GM12878 (cell line): ENCODE measurements at regions not wholly inside any gene's neighbourhood (a gene's known extent, or its start where the extent isn't known, plus 50 kb on each side); places are given as distances from the start of the nearest gene placed in this dataset.

Experiments
- ATAC-seq: fragments of 200-7000 bp; cut with Tn5 transposase; 3 replicates; pipeline ENCODE4 v1.9.1; 2020; ENCODE audit warnings: mild to moderate bottlenecking, moderate library complexity
- BruUV-seq: library from RNA; stranded (reverse); fragments of 400-500 nt; replicated peaks from 2 replicates; lab custom pipeline; 2021; lab: Mats Ljungman, UMichigan
- CTCF ChIA-PET: fragments of 300-600 bp; sonication (Branson Sonifier 250); formaldehyde crosslinking; extraction: SDS; loops from one replicate; lab custom pipeline; 2021; ENCODE audit warnings: inconsistent platforms; lab: Yijun Ruan, JAX
- POLR2A ChIA-PET: fragments of 350-600 bp; formaldehyde crosslinking; extraction: SDS; loops from one replicate; lab custom pipeline; 2021; ENCODE audit warnings: inconsistent platforms; lab: Charles Lee
- RAD21 ChIA-PET: fragments of 300-600 bp; sonication (Branson Sonifier 250); formaldehyde crosslinking; loops from one replicate; lab custom pipeline; 2023; ENCODE audit warnings: antibody characterized with exemption; ENCODE audit not compliant: unreplicated experiment; lab: Charles Lee
- SMC1A ChIA-PET: fragments of 300-600 bp; sonication (Branson Sonifier 250); formaldehyde crosslinking; loops from one replicate; lab custom pipeline; 2023; ENCODE audit not compliant: unreplicated experiment, uncharacterized antibody; lab: Charles Lee
- DNase-seq: peaks from one replicate; pipeline ENCODE4 v3.0.0-alpha.2; 2011; ENCODE audit warnings: low read depth, low spot score
- FAIRE-seq: peaks from 3 replicates; lab custom pipeline; 2011; peaks lifted over from hg19 to GRCh38; lab: Jason Lieb, UNC
- H2AFZ ChIP-seq: 2 replicates; pipeline ENCODE4 v1.6.0; 2011; ENCODE audit warnings: low read depth, low read length, control low read depth; ENCODE audit not compliant: control insufficient read depth
- H3K27ac ChIP-seq: 2 replicates; pipeline ENCODE4 v1.5.1; 2011; ENCODE audit warnings: control low read depth; ENCODE audit not compliant: control insufficient read depth, insufficient read depth
- H3K27me3 ChIP-seq, 2 experiments: replicated peaks in 1 of 2; 2 replicates each; pipeline versions ENCODE4 v1.6.0 to v1.6.1; 2011; ENCODE audit warnings: low read length in 1 of 2; ENCODE audit not compliant: control insufficient read depth in 2 of 2, insufficient read depth in 2 of 2
- H3K36me3 ChIP-seq, 2 experiments: 2 replicates each; pipeline ENCODE4 v1.5.1; 2011; ENCODE audit warnings: low read length in 1 of 2; ENCODE audit not compliant: control insufficient read depth in 2 of 2, insufficient read depth in 2 of 2
- H3K4me1 ChIP-seq: 2 replicates; pipeline ENCODE4 v1.6.1; 2011; ENCODE audit warnings: mild to moderate bottlenecking, low read length, moderate library complexity, mixed read lengths; ENCODE audit not compliant: control insufficient read depth, insufficient read depth
- H3K4me2 ChIP-seq: 2 replicates; pipeline ENCODE4 v1.6.0; 2011; ENCODE audit warnings: control low read depth; ENCODE audit not compliant: control insufficient read depth, insufficient read depth
- H3K4me3 ChIP-seq: fragments of 200-600 bp; sonication (generic); 2 replicates; pipeline ENCODE4 v1.5.1; 2016
- H3K79me2 ChIP-seq: 2 replicates; pipeline ENCODE4 v1.6.0; 2011; ENCODE audit warnings: low read length; ENCODE audit not compliant: control insufficient read depth, insufficient read depth
- H3K9ac ChIP-seq: 2 replicates; pipeline ENCODE4 v1.8.0; 2011; ENCODE audit warnings: low read length, control low read depth, mixed read lengths; ENCODE audit not compliant: control insufficient read depth, insufficient read depth
- H3K9me3 ChIP-seq: replicated peaks from 3 replicates; pipeline ENCODE4 v1.5.1; 2011; ENCODE audit warnings: mild to moderate bottlenecking, low read length; ENCODE audit not compliant: control insufficient read depth, insufficient read depth
- H4K20me1 ChIP-seq: 2 replicates; pipeline ENCODE4 v1.6.0; 2011; ENCODE audit not compliant: control insufficient read depth, insufficient read depth
- KDM1A ChIP-seq: fragments of 200-600 bp; sonication (generic); IDR thresholded peaks from 2 replicates; pipeline ENCODE4 v1.6.1; 2016; ENCODE audit warnings: borderline replicate concordance
- MYC ChIP-seq: IDR thresholded peaks from 2 replicates; pipeline ENCODE4 v1.6.1; 2011; ENCODE audit warnings: mild to moderate bottlenecking, low read length, moderate library complexity, inconsistent platforms; ENCODE audit not compliant: insufficient read depth, insufficient replicate concordance, insufficient read length, severe bottlenecking
- NFYB ChIP-seq: IDR thresholded peaks from 2 replicates; pipeline ENCODE4 v1.6.1; 2011; ENCODE audit warnings: low read depth, mild to moderate bottlenecking, low read length, improper control_type of control experiment, moderate library complexity; ENCODE audit not compliant: insufficient read depth
- RB1 ChIP-seq: fragments of 450-650 bp; formaldehyde crosslinking; IDR thresholded peaks from 2 replicates; pipeline ENCODE4 v1.6.1; 2017; ENCODE audit warnings: mild to moderate bottlenecking, borderline replicate concordance
- RELA ChIP-seq: fragments of 450-650 bp; IDR thresholded peaks from 2 replicates; pipeline ENCODE4 v1.8.0; 2014; ENCODE audit warnings: borderline replicate concordance; ENCODE audit not compliant: partially characterized antibody
- SRF ChIP-seq, 2 experiments: IDR thresholded peaks; 2 replicates each; pipeline ENCODE4 v1.6.1; 2011; ENCODE audit warnings: low read depth in 2 of 2, low read length in 2 of 2, mild to moderate bottlenecking in 1 of 2, moderate library complexity in 1 of 2
- STAT1 ChIP-seq: fragments of 450-650 bp; conservative IDR thresholded peaks from 2 replicates; pipeline ENCODE4 v1.6.1; 2014; ENCODE audit warnings: antibody characterized with exemption, mild to moderate bottlenecking
- ZBED1 ChIP-seq: IDR thresholded peaks from 2 replicates; pipeline ENCODE4 v1.6.1; 2016; ENCODE audit warnings: borderline replicate concordance
- WGBS: methylation state at CpG from one replicate; pipeline ENCODE4 v1.1.6; 2016; ENCODE audit warnings: low lambda C conversion rate; ENCODE audit not compliant: insufficient replicate concordance, insufficient coverage; ENCODE audit errors: missing lambda C conversion rate; 5-methylcytosine and 5-hydroxymethylcytosine counted together
- in situ Hi-C: fragments of 300-500 bp; cut with MboI; formaldehyde crosslinking; loops from 9 replicates; pipeline ENCODE4 v1.14.3; 2018; ENCODE audit warnings: mixed read lengths
- intact Hi-C: fragments of 100-400 bp; cut with micrococcal nuclease; formaldehyde crosslinking; loops from one replicate; pipeline ENCODE4 v1.14.2; 2022; ENCODE audit not compliant: unreplicated experiment
- TF ChIP-seq, protein P1 (sequence below): fragments of 450-650 bp; formaldehyde crosslinking; IDR thresholded peaks from 2 replicates; pipeline ENCODE4 v1.4.0; 2020; ENCODE audit warnings: mild to moderate bottlenecking, moderate library complexity
- TF ChIP-seq, protein P2 (sequence below): fragments of 450-650 bp; IDR thresholded peaks from 2 replicates; pipeline ENCODE4 v1.6.1; 2016; ENCODE audit warnings: mild to moderate bottlenecking, moderate library complexity, borderline replicate concordance

DNA sequence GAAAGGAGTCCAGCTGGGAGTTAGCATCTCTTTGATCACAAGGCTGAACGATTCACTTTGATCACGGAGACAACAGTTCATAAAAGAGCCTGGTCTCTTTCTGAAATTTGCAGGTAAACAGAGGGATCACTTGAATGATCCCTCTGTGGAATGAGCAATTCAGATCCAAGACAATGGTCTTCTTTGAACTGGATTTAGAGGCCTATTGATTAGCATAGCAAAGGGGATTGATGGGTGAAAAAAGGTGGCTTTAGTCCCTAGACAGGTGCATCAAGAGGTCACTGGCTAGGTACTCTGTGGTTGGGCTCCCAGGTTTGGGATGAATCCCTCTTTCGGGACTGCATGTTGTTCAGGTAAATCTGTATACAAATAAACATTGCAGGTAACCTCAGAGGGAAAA, 223.8 kb upstream of the TAPT1 start:
- intact Hi-C loops (no loop called here), in situ Hi-C loops (loop anchor here (5.0 kb wide), 1 partner anchor 163 kb away; no protein-coding TSS in a partner anchor)
- no peak for TF ChIP-seq ZBED1
- H3K9ac ChIP-seq = no peak overlapping the region
- no peak overlapping the region for H3K4me2 ChIP-seq
- SMC1A ChIA-PET = no interaction called here
- no peaks in the 10 kb centered on the region for H3K9me3 ChIP-seq
- FAIRE-seq (no peak), ATAC-seq (no peak), DNase-seq (no peak)
- 0% methylated on average over 3 of the region's 3 CpGs for WGBS
- no peaks in the 10 kb centered on the region for H4K20me1 ChIP-seq
- no peaks in the 10 kb centered on the region for H3K4me1 ChIP-seq
- H3K36me3 ChIP-seq = no peaks in the 10 kb centered on the region
- POLR2A ChIA-PET = no interaction called here
- H2AFZ ChIP-seq = no peak overlapping the region
- CTCF ChIA-PET = no interaction called here
- RAD21 ChIA-PET = no interaction called here
- no peaks in the 10 kb centered on the region for H3K79me2 ChIP-seq
- H3K4me3 ChIP-seq = no peak overlapping the region
- no peak overlapping the region for H3K27ac ChIP-seq
- no TSS peak for BruUV-seq
- H3K27me3 ChIP-seq = no peaks in the 10 kb centered on the region

DNA sequence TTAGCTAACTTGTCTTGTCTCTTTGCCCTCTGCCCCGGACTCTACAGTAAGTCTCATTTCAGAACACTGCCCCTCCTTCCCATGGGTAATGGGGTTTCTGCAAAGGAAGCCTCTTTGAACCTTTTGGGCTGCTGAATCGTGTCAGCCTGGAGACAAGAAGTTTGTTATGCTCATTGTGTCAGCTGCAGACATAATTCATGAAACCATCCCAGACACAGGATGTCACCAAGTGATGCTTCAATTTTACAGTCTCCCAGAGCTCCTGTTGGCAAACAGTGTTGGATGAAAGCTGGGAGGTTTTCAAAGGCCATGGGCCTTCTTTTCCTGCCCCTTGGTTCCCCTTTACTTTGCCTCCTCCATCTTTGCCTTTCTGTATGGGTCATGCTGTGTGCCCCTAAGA, 223.1 kb upstream of the TAPT1 start:
- ChIA-PET RAD21 (no interaction called here), CTCF (no interaction called here), SMC1A (no interaction called here), POLR2A (no interaction called here)
- 0% methylated on average over 2 of the region's 2 CpGs for whole genome bisulfite sequencing
- Histone ChIP-seq H2AFZ (no peak overlapping the region), H3K36me3 (no peaks in the 10 kb centered on the region), H3K9me3 (no peaks in the 10 kb centered on the region), H4K20me1 (no peaks in the 10 kb centered on the region), H3K27ac (no peak overlapping the region), H3K9ac (no peak overlapping the region), H3K79me2 (no peaks in the 10 kb centered on the region), H3K27me3 (no peaks in the 10 kb centered on the region), H3K4me2 (no peak overlapping the region), H3K4me3 (no peak overlapping the region), H3K4me1 (no peaks in the 10 kb centered on the region)
- ATAC-seq (no peak), FAIRE-seq (no peak), DNase-seq (no peak)
- no TSS peak for BruUV-seq
- intact Hi-C loops (no loop called here), in situ Hi-C loops (loop anchor here (10.0 kb wide), 1 partner anchor 415 kb away; no protein-coding TSS in a partner anchor)
- TF ChIP-seq SRF (IDR thresholded peaks at IDR 0.05; ENCODE audit: low read depth in 2 of 2, low read length in 2 of 2) (no peak), KDM1A (no peak), STAT1 (no peak), RELA (no peak), NFYB (no peak), RB1 (no peak), MYC (no peak)
- TF ChIP-seq, protein P1, sequence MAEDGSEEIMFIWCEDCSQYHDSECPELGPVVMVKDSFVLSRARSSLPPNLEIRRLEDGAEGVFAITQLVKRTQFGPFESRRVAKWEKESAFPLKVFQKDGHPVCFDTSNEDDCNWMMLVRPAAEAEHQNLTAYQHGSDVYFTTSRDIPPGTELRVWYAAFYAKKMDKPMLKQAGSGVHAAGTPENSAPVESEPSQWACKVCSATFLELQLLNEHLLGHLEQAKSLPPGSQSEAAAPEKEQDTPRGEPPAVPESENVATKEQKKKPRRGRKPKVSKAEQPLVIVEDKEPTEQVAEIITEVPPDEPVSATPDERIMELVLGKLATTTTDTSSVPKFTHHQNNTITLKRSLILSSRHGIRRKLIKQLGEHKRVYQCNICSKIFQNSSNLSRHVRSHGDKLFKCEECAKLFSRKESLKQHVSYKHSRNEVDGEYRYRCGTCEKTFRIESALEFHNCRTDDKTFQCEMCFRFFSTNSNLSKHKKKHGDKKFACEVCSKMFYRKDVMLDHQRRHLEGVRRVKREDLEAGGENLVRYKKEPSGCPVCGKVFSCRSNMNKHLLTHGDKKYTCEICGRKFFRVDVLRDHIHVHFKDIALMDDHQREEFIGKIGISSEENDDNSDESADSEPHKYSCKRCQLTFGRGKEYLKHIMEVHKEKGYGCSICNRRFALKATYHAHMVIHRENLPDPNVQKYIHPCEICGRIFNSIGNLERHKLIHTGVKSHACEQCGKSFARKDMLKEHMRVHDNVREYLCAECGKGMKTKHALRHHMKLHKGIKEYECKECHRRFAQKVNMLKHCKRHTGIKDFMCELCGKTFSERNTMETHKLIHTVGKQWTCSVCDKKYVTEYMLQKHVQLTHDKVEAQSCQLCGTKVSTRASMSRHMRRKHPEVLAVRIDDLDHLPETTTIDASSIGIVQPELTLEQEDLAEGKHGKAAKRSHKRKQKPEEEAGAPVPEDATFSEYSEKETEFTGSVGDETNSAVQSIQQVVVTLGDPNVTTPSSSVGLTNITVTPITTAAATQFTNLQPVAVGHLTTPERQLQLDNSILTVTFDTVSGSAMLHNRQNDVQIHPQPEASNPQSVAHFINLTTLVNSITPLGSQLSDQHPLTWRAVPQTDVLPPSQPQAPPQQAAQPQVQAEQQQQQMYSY (CRISPR knock-in tag) = no peak
- TF ChIP-seq, protein P2, sequence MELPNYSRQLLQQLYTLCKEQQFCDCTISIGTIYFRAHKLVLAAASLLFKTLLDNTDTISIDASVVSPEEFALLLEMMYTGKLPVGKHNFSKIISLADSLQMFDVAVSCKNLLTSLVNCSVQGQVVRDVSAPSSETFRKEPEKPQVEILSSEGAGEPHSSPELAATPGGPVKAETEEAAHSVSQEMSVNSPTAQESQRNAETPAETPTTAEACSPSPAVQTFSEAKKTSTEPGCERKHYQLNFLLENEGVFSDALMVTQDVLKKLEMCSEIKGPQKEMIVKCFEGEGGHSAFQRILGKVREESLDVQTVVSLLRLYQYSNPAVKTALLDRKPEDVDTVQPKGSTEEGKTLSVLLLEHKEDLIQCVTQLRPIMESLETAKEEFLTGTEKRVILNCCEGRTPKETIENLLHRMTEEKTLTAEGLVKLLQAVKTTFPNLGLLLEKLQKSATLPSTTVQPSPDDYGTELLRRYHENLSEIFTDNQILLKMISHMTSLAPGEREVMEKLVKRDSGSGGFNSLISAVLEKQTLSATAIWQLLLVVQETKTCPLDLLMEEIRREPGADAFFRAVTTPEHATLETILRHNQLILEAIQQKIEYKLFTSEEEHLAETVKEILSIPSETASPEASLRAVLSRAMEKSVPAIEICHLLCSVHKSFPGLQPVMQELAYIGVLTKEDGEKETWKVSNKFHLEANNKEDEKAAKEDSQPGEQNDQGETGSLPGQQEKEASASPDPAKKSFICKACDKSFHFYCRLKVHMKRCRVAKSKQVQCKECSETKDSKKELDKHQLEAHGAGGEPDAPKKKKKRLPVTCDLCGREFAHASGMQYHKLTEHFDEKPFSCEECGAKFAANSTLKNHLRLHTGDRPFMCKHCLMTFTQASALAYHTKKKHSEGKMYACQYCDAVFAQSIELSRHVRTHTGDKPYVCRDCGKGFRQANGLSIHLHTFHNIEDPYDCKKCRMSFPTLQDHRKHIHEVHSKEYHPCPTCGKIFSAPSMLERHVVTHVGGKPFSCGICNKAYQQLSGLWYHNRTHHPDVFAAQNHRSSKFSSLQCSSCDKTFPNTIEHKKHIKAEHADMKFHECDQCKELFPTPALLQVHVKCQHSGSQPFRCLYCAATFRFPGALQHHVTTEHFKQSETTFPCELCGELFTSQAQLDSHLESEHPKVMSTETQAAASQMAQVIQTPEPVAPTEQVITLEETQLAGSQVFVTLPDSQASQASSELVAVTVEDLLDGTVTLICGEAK = no peak
